ENCODE measurements at regions not wholly inside any gene's neighbourhood (a gene's known extent, or its start where the extent isn't known, plus 50 kb on each side); places are given as distances from the start of the nearest gene placed in this dataset.
A peak's percentile ranks its signal among the peaks of the same experiment; 100 is the strongest.

- 35 to 54% (median 48%) methylated on average over 1 of the region's 1 CpG for WGBS, 3 donors
- no peak for DNase-seq
- no peak for ATAC-seq
Observed at GRCh38 chr12:107570721-107571120, 114.9 kb upstream of the PWP1 start.

GRCh38 chr12:107571492-107571891, 114.1 kb upstream of the PWP1 start:
- WGBS, 3 donors: 86 to 96% (median 90%) methylated on average over 7 of the region's 7 CpGs
- Histone ChIP-seq H3K27ac (no peak overlapping the region), H3K4me3 (no peak overlapping the region), H3K4me1 (no peaks in the 10 kb centered on the region), H3K36me3 (ENCODE audit: insufficient read depth in 1 of 2, low read depth in 1 of 2) (no peaks in the 10 kb centered on the region), H3K9me3 (no peaks in the 10 kb centered on the region), H3K27me3 (ENCODE audit: insufficient read depth in 3 of 3, low read length in 2 of 3) (no peaks in the 10 kb centered on the region)
- ATAC-seq: no peak
- intact Hi-C loops (cut with DNase I): no loop called here
- no peak for TF ChIP-seq CTCF (IDR thresholded peaks at IDR 0.05)
- no peak for DNase-seq

More at GRCh38 chr12:107570721-107571120, 114.9 kb upstream of the PWP1 start:
- Histone ChIP-seq H3K36me3 (ENCODE audit: insufficient read depth in 1 of 2, low read depth in 1 of 2) (no peaks in the 10 kb centered on the region), H3K4me3 (no peak overlapping the region), H3K4me1 (no peaks in the 10 kb centered on the region), H3K9me3 (no peaks in the 10 kb centered on the region), H3K27ac (no peak overlapping the region), H3K27me3 (ENCODE audit: insufficient read depth in 3 of 3, low read length in 2 of 3) (no peaks in the 10 kb centered on the region)
- intact Hi-C loops (cut with DNase I): no loop called here
- TF ChIP-seq CTCF (IDR thresholded peaks at IDR 0.05): no peak

GRCh38 chr12:107574691-107575090, 110.9 kb upstream of the PWP1 start:
- no peaks in the 10 kb centered on the region for H3K9me3 ChIP-seq
- no peak overlapping the region for H3K4me3 ChIP-seq
- intact Hi-C loops (cut with DNase I): no loop called here
- no peak for TF ChIP-seq CTCF (IDR thresholded peaks at IDR 0.05)
- WGBS, 3 donors: 73 to 78% (median 74%) methylated on average over 4 of the region's 4 CpGs
- no peaks in the 10 kb centered on the region for H3K36me3 ChIP-seq (ENCODE audit: insufficient read depth in 1 of 2, low read depth in 1 of 2)
- H3K27me3 ChIP-seq (ENCODE audit: insufficient read depth in 3 of 3, low read length in 2 of 3): peaks cover 0 to 2% (median 0%) of the 10 kb centered on the region in 3 donors
- no peak overlapping the region for H3K27ac ChIP-seq
- no peaks in the 10 kb centered on the region for H3K4me1 ChIP-seq
- DNase-seq: no peak
- no peak for ATAC-seq

GRCh38 chr12:107580750-107581618, 104.6 kb upstream of the PWP1 start:
- intact Hi-C loops (cut with DNase I): no loop called here
- WGBS, 3 donors: 15 to 24% (median 16%) methylated on average over 41 to 66 of the region's 66 CpGs
- DNase-seq: no peak
- Histone ChIP-seq H3K36me3 (ENCODE audit: insufficient read depth in 1 of 2, low read depth in 1 of 2) (no peaks in the 10 kb centered on the region), H3K4me3 (peak overlapping the region; percentile 15), H3K27me3 (ENCODE audit: insufficient read depth in 3 of 3, low read length in 2 of 3) (peaks cover 7 to 31% (median 9%) of the 10 kb centered on the region in 3 donors), H3K4me1 (no peaks in the 10 kb centered on the region), H3K27ac (no peak overlapping the region), H3K9me3 (no peaks in the 10 kb centered on the region)
- TF ChIP-seq CTCF (IDR thresholded peaks at IDR 0.05): no peak
- no peak for ATAC-seq
